ENCODE measurements at regions not wholly inside any gene's neighbourhood (a gene's known extent, or its start where the extent isn't known, plus 50 kb on each side); places are given as distances from the start of the nearest gene placed in this dataset.

- DNase-seq = no peak
Observed at GRCh38 chr20:43803276-43803675, 76.5 kb upstream of the GTSF1L start.

- no peak for DNase-seq
Observed at GRCh38 chr20:43800186-43800585, 73.4 kb upstream of the GTSF1L start.

GRCh38 chr20:43799741-43800140, 72.9 kb upstream of the GTSF1L start:
- no peak for DNase-seq

GRCh38 chr20:43799150-43799711, 72.4 kb upstream of the GTSF1L start:
- DNase-seq = peak in 2 of 56 donors; percentile 2

- no peak for DNase-seq
Observed at GRCh38 chr20:43798291-43799149, 71.7 kb upstream of the GTSF1L start.

GRCh38 chr20:43794326-43794725, 67.5 kb upstream of the GTSF1L start:
- peak in 2 of 56 donors; percentile 1 for DNase-seq

- DNase-seq = no peak
Observed at GRCh38 chr20:43789593-43789992, 62.8 kb upstream of the GTSF1L start.

- DNase-seq = no peak
Observed at GRCh38 chr20:43787937-43788336, 61.1 kb upstream of the GTSF1L start.

- DNase-seq = no peak
Observed at GRCh38 chr20:43786885-43787284, 60.1 kb upstream of the GTSF1L start.

GRCh38 chr20:43781215-43781614, 54.4 kb upstream of the GTSF1L start:
- no peak for DNase-seq

- DNase-seq = no peak
Observed at GRCh38 chr20:43778375-43778774, 51.6 kb upstream of the GTSF1L start.

- DNase-seq = no peak
Observed at GRCh38 chr20:43776691-43777090, 49.9 kb upstream of the GTSF1L start.

All from nucleus accumbens (tissue), 56 donors.